SK-N-SH (cell line): ENCODE measurements at regions not wholly inside any gene's neighbourhood (a gene's known extent, or its start where the extent isn't known, plus 50 kb on each side); places are given as distances from the start of the nearest gene placed in this dataset.
A peak's percentile ranks its signal among the peaks of the same experiment; 100 is the strongest.

Experiments
- CTCF ChIA-PET: fragments of 300-600, 350-600 bp; formaldehyde crosslinking; extraction: SDS; loops from one replicate; lab custom pipeline; 2021; lab: Yijun Ruan, JAX
- POLR2A ChIA-PET: fragments of 350-600 bp; sonication (Branson Sonifier 250); formaldehyde crosslinking; extraction: SDS; loops from one replicate; lab custom pipeline; 2020; ENCODE audit warnings: antibody characterized with exemption, inconsistent platforms; lab: Yijun Ruan, JAX
- DNase-seq: peaks from one replicate; pipeline ENCODE4 v3.0.0; 2012
- H2AFZ ChIP-seq: fragments of 200-600 bp; sonication (generic); 2 replicates; pipeline ENCODE4 v1.8.1; 2016; ENCODE audit warnings: antibody characterized with exemption, mild to moderate bottlenecking, low read depth
- H3F3A ChIP-seq: fragments of 200-600 bp; sonication (generic); replicated peaks from 2 replicates; pipeline ENCODE3; 2016; ENCODE audit warnings: antibody characterized with exemption, mild to moderate bottlenecking; ENCODE audit not compliant: insufficient read depth
- H3K27ac ChIP-seq, 2 experiments: fragments of 200-500 bp in 1 of 2; fragments of 200-600 bp in 1 of 2; sonication (Bioruptor generic) in 1 of 2; sonication (generic), shearing (Covaris generic) in 1 of 2; 2 replicates each; pipeline versions ENCODE4 v1.5.1 to v1.6.1; 2014 to 2016; ENCODE audit warnings: low read depth in 2 of 2, inconsistent platforms in 1 of 2, low read length in 1 of 2, mild to moderate bottlenecking in 1 of 2, mixed read lengths in 1 of 2
- H3K27me3 ChIP-seq: fragments of 200-600 bp; sonication (generic), shearing (Covaris generic); 2 replicates; pipeline ENCODE4 v1.6.1; 2016; ENCODE audit warnings: mixed run types; ENCODE audit not compliant: insufficient read depth
- H3K36me3 ChIP-seq, 2 experiments: fragments of 200-500 bp in 1 of 2; fragments of 200-600 bp in 1 of 2; sonication (Bioruptor generic) in 1 of 2; sonication (generic) in 1 of 2; replicated peaks in 1 of 2; 2 replicates each; pipeline versions ENCODE3 to v1.5.1; 2014 to 2016; ENCODE audit warnings: low read length in 1 of 2, mild to moderate bottlenecking in 1 of 2; ENCODE audit not compliant: insufficient read depth in 2 of 2, control insufficient read depth in 1 of 2
- H3K4me1 ChIP-seq, 2 experiments: fragments of 200-500 bp in 1 of 2; fragments of 200-600 bp in 1 of 2; sonication (Bioruptor generic) in 1 of 2; sonication (generic), shearing (Covaris generic) in 1 of 2; 2 replicates each; pipeline versions ENCODE4 v1.5.1 to v1.6.1; 2014 to 2016; ENCODE audit warnings: low read depth in 1 of 2, low read length in 1 of 2, mixed run types in 1 of 2; ENCODE audit not compliant: insufficient read depth in 2 of 2, control insufficient read depth in 1 of 2
- H3K4me2 ChIP-seq: fragments of 200-600 bp; sonication (generic), shearing (Covaris generic); 2 replicates; pipeline ENCODE4 v1.6.1; 2017; ENCODE audit warnings: mixed run types
- H3K4me3 ChIP-seq, 2 experiments: fragments of 200-500 bp in 1 of 2; fragments of 200-600 bp in 1 of 2; sonication (Bioruptor generic) in 1 of 2; sonication (generic), shearing (Covaris generic) in 1 of 2; 2 replicates each; pipeline versions ENCODE4 v1.5.1 to v1.8.1; 2014 to 2016; ENCODE audit warnings: low read depth in 2 of 2, inconsistent platforms in 1 of 2, low read length in 1 of 2, mild to moderate bottlenecking in 1 of 2, mixed read lengths in 1 of 2, moderate library complexity in 1 of 2
- H3K79me2 ChIP-seq: fragments of 200-600 bp; sonication (generic); 2 replicates; pipeline ENCODE4 v1.8.1; 2017; ENCODE audit warnings: mild to moderate bottlenecking; ENCODE audit not compliant: insufficient read depth
- H3K9ac ChIP-seq: fragments of 200-600 bp; sonication (generic); 2 replicates; pipeline ENCODE4 v1.6.1; 2017; ENCODE audit warnings: mixed run types
- H3K9me2 ChIP-seq: fragments of 200-600 bp; sonication (generic); 2 replicates; pipeline ENCODE4 v1.6.1; 2017; ENCODE audit warnings: mixed run types
- H3K9me3 ChIP-seq: fragments of 200-600 bp; sonication (generic); 2 replicates; pipeline ENCODE4 v1.6.1; 2017; ENCODE audit warnings: mixed run types, mild to moderate bottlenecking, moderate library complexity
- H4K20me1 ChIP-seq: fragments of 200-600 bp; sonication (generic); 2 replicates; pipeline ENCODE4 v1.6.1; 2017; ENCODE audit warnings: mild to moderate bottlenecking, mixed run types; ENCODE audit not compliant: insufficient read depth
- CHD2 ChIP-seq: fragments of 150-350 bp; IDR thresholded peaks from 2 replicates; pipeline ENCODE4 v1.6.1; 2018; ENCODE audit warnings: low read length; ENCODE audit not compliant: partially characterized antibody
- EZH2phosphoT487 ChIP-seq: fragments of 200-600 bp; sonication (generic); IDR thresholded peaks from 2 replicates; pipeline ENCODE4 v1.6.1; 2017; ENCODE audit warnings: low read depth, mixed run types, mild to moderate bottlenecking, antibody characterized with exemption, moderate library complexity, borderline replicate concordance
- FOSL2 ChIP-seq: IDR thresholded peaks from 2 replicates; pipeline ENCODE4 v1.4.0; 2012; ENCODE audit warnings: low read depth, mild to moderate bottlenecking, moderate library complexity, borderline replicate concordance
- FOXM1 ChIP-seq: IDR thresholded peaks from 2 replicates; pipeline ENCODE4 v1.4.0; 2012; ENCODE audit warnings: low read depth, mild to moderate bottlenecking
- MEF2A ChIP-seq: IDR thresholded peaks from 2 replicates; pipeline ENCODE4 v1.4.0; 2012; ENCODE audit warnings: low read depth, borderline replicate concordance
- NFIC ChIP-seq: IDR thresholded peaks from 2 replicates; pipeline ENCODE4 v1.4.0; 2012; ENCODE audit warnings: borderline replicate concordance
- POLR2AphosphoS5 ChIP-seq: IDR thresholded peaks from 2 replicates; pipeline ENCODE4 v1.6.1; 2012; ENCODE audit warnings: low read depth, low read length
- RAD21 ChIP-seq: IDR thresholded peaks from 2 replicates; pipeline ENCODE4 v1.6.1; 2012; ENCODE audit warnings: mild to moderate bottlenecking, low read length
- RFX5 ChIP-seq: IDR thresholded peaks from 2 replicates; pipeline ENCODE4 v1.6.1; 2012; ENCODE audit warnings: mild to moderate bottlenecking, improper control_type of control experiment, low read length
- RXRA ChIP-seq: IDR thresholded peaks from 2 replicates; pipeline ENCODE4 v1.4.0; 2012; ENCODE audit warnings: low read depth, mild to moderate bottlenecking, borderline replicate concordance
- YY1 ChIP-seq: IDR thresholded peaks from 2 replicates; pipeline ENCODE4 v1.4.0; 2012; ENCODE audit warnings: low read depth, mild to moderate bottlenecking
- WGBS: methylation state at CpG from one replicate; pipeline ENCODE4 v1.1.6; 2017; ENCODE audit warnings: low lambda C conversion rate; 5-methylcytosine and 5-hydroxymethylcytosine counted together
- TF ChIP-seq, protein P1 (sequence below): fragments of 150-350 bp; IDR thresholded peaks from 2 replicates; pipeline ENCODE4 v1.6.1; 2016; ENCODE audit warnings: mild to moderate bottlenecking, low read depth, low read length
- TF ChIP-seq, protein P2 (sequence below): IDR thresholded peaks from 2 replicates; pipeline ENCODE4 v1.4.0; 2012; ENCODE audit warnings: low read depth, borderline replicate concordance

GRCh38 chr1:21362096-21362495 lies 71.8 kb upstream of the ECE1 start:
- CTCF ChIA-PET: interaction anchor here (0.9 to 3.9 kb wide), 4 partner anchors 7 to 107 kb away, joined by 3 to 31 read pairs (median 8); no protein-coding TSS in a partner anchor
- no peak for DNase-seq

DNA sequence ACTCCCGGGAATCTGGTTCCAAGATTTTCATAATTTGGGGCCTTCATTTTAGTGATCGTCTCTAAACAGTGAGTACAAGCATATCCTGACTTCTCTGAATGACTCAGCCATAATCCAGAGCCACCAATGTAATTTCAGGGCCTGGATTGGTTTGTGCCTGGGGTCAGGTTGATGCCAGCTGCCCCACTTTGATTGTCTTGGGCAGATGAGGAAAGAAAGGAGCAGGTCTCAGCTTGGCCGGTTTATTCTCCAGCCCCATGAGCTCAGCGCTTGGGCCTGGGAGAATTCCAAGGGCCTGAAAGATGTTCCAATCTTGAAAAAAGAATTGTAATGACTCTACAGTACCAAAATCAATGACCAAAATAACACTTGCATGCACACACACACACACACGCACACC lies 71.2 kb upstream of the ECE1 start:
- H2AFZ ChIP-seq: 0 out of 2 replicates have a peak overlapping the region, but pooled peaks have one; percentile 51
- TF ChIP-seq, protein P1, sequence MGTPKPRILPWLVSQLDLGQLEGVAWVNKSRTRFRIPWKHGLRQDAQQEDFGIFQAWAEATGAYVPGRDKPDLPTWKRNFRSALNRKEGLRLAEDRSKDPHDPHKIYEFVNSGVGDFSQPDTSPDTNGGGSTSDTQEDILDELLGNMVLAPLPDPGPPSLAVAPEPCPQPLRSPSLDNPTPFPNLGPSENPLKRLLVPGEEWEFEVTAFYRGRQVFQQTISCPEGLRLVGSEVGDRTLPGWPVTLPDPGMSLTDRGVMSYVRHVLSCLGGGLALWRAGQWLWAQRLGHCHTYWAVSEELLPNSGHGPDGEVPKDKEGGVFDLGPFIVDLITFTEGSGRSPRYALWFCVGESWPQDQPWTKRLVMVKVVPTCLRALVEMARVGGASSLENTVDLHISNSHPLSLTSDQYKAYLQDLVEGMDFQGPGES: no peak
- TF ChIP-seq FOXM1 (no peak), NFIC (no peak), RAD21 (no peak), EZH2phosphoT487 (no peak), FOSL2 (no peak), RFX5 (no peak), POLR2AphosphoS5 (no peak), CHD2 (no peak), RXRA (no peak), MEF2A (no peak)
- TF ChIP-seq, protein P2, sequence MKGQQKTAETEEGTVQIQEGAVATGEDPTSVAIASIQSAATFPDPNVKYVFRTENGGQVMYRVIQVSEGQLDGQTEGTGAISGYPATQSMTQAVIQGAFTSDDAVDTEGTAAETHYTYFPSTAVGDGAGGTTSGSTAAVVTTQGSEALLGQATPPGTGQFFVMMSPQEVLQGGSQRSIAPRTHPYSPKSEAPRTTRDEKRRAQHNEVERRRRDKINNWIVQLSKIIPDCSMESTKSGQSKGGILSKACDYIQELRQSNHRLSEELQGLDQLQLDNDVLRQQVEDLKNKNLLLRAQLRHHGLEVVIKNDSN: no peak
- TF ChIP-seq, all 33 proteins: peak for 0
- POLR2A ChIA-PET: interaction anchor here (1.0 kb wide), 1 partner anchor 56 kb away, joined by 3 read pairs; no protein-coding TSS in a partner anchor

More at GRCh38 chr1:21362096-21362495, 71.8 kb upstream of the ECE1 start:
- no peak overlapping the region for H3K4me2 ChIP-seq
- H3K27ac ChIP-seq: peak overlapping the region in 1 of 2 experiments; percentile 12; a peak in 1 of 4 replicates
- no peaks in the 10 kb centered on the region for H3K9me2 ChIP-seq
- H3K4me3 ChIP-seq: no peak overlapping the region
- H3K9ac ChIP-seq: no peak overlapping the region
- H3K36me3 ChIP-seq: no peaks in the 10 kb centered on the region
- POLR2A ChIA-PET: interaction anchor here (1.0 kb wide), 1 partner anchor 56 kb away, joined by 3 read pairs; no protein-coding TSS in a partner anchor
- H3F3A ChIP-seq: no peaks in the 10 kb centered on the region
- H2AFZ ChIP-seq: peak overlapping the region; percentile 51; the same call in 1 of the 2 replicates
- no peaks in the 10 kb centered on the region for H3K9me3 ChIP-seq
- H4K20me1 ChIP-seq: no peaks in the 10 kb centered on the region
- H3K4me1 ChIP-seq: peaks cover 0 to 7% of the 10 kb centered on the region in 2 experiments; a peak in 1 of 4 replicates
- 85% methylated on average over 3 of the region's 3 CpGs for WGBS
- TF ChIP-seq YY1: no peak
- TF ChIP-seq RAD21: 0 out of 2 replicates have a peak, but pooled peaks have one; percentile 3
- H3K27me3 ChIP-seq: no peaks in the 10 kb centered on the region
- H3K79me2 ChIP-seq: no peaks in the 10 kb centered on the region

More for the DNA sequence above, 71.2 kb upstream of the ECE1 start:
- Histone ChIP-seq H3K4me3 (no peak overlapping the region), H3K9me2 (no peaks in the 10 kb centered on the region), H4K20me1 (no peaks in the 10 kb centered on the region), H3K9ac (no peak overlapping the region), H3K36me3 (no peaks in the 10 kb centered on the region), H3K79me2 (no peaks in the 10 kb centered on the region), H3K27ac (no peak overlapping the region; a peak in 1 of 4 replicates), H3F3A (no peaks in the 10 kb centered on the region), H3K4me2 (no peak overlapping the region), H3K9me3 (no peaks in the 10 kb centered on the region), H3K4me1 (peaks cover 0 to 7% of the 10 kb centered on the region in 2 experiments; a peak in 1 of 4 replicates), H3K27me3 (no peaks in the 10 kb centered on the region)
- 90% methylated on average over 5 of the region's 5 CpGs for WGBS
- DNase-seq: no peak
- CTCF ChIA-PET: interaction anchor here (0.6 to 3.9 kb wide), 10 partner anchors 8 to 298 kb away, joined by 3 to 31 read pairs (median 4); no protein-coding TSS in a partner anchor
